NCI-H1436 (cell line): ENCODE measurements at regions not wholly inside any gene's neighbourhood (a gene's known extent, or its start where the extent isn't known, plus 50 kb on each side); places are given as distances from the start of the nearest gene placed in this dataset.
"Not testable (repeated sequence)": the region's sequence is repeated elsewhere in the genome, so short reads cannot be mapped to it uniquely, and the experiment has no call there.

Experiments used
- DNase-seq: peaks from one replicate; lab custom pipeline; 2025; lab: John Stamatoyannopoulos, UW

GRCh38 chr2:234558642-234559041, 61.8 kb upstream of the ARL4C start:
- DNase-seq = no peak

GRCh38 chr2:234556848-234557573, 60.1 kb upstream of the ARL4C start:
- DNase-seq = no peak

GRCh38 chr2:234555616-234556249, 58.9 kb upstream of the ARL4C start:
- no peak for DNase-seq

- no peak for DNase-seq
Observed at GRCh38 chr2:234555161-234555560, 58.3 kb upstream of the ARL4C start.

GRCh38 chr2:234553223-234553622, 56.3 kb upstream of the ARL4C start:
- not testable (repeated sequence) for DNase-seq

- DNase-seq = peak; percentile 86
Observed at GRCh38 chr2:234550511-234551107, 53.7 kb upstream of the ARL4C start.

GRCh38 chr2:234550056-234550455, 53.2 kb upstream of the ARL4C start:
- no peak for DNase-seq

GRCh38 chr2:234548695-234549420, 52.0 kb upstream of the ARL4C start:
- peak; percentile 22 for DNase-seq

- no peak for DNase-seq
Observed at GRCh38 chr2:234546770-234547169, 49.9 kb upstream of the ARL4C start.
